GM21786 (cell line): ENCODE measurements at regions not wholly inside any gene's neighbourhood (a gene's known extent, or its start where the extent isn't known, plus 50 kb on each side); places are given as distances from the start of the nearest gene placed in this dataset.

Experiments used
- ATAC-seq: cut with Tn5 transposase; IDR thresholded peaks from one replicate; pipeline ENCODE4 v1.9.1; 2021; ENCODE audit not compliant: unreplicated experiment

GRCh38 chr2:236489895-236490404 is 79.7 kb upstream of the ACKR3 start:
- no peak for ATAC-seq

- ATAC-seq, result no peak
These were observed 73.3 kb upstream of the ACKR3 start for GRCh38 chr2:236496340-236496739.

DNA sequence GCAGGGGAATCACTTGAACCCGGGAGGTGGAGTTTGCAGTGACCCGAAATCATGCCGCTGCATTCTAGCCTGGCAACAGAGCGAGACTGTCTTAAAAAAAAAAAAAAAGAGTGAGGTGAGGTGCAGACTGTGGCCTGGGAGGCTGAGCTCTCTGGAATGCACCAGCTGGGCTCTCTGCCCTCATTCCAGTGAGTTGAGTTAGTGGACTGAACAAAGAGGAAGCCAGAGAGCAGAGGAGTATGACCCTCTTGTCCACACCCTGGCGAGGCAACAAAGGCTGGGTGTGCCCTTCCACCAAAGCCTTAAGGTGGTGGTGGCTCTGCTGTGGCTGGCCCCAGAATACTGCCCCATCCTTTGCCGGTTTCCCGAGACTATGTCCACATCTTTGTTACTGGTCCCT is 71.3 kb upstream of the ACKR3 start:
- no peak for ATAC-seq

DNA sequence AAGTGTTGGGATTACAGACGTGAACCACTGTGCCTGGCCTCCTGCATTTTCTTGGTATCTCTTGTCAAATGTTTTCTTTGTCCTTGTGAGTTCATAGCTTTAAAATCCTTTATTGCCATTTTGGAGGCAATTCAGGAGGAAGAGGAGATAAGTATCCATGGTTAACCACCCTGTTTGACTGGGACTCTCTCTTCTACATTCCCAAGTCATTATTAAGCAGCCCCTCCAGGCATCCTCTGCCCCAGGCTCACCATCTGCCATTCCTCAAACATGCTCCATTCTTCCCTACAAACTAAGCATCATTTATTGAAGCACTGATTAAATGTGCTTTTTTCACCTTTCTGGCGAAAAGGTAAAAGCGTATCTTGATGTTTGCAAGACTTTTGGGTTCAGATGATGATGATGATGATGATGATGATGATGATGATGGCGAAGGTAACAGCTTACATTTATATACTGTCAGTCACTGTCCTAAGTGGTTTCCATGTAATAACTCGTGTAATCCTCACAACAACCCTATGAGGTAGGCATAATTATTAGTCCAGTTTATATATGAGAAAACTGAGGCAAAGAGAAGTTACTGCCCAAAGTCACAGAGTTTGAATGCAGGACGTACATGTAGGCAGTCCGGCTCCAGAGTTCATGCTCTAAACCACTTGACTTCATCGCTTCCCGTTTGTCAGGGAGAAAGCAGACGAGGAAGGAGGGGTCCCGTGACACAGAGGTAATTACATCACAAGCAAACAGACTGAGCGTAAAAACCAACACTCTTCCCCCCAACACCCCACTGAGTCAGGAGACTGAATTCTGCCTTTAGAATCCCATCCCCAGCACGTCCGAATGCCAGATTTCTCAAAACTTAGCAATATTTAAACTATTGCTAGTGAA is 69.7 kb upstream of the ACKR3 start:
- no peak for ATAC-seq

GRCh38 chr2:236501026-236501425 is 68.6 kb upstream of the ACKR3 start:
- ATAC-seq, result no peak

DNA sequence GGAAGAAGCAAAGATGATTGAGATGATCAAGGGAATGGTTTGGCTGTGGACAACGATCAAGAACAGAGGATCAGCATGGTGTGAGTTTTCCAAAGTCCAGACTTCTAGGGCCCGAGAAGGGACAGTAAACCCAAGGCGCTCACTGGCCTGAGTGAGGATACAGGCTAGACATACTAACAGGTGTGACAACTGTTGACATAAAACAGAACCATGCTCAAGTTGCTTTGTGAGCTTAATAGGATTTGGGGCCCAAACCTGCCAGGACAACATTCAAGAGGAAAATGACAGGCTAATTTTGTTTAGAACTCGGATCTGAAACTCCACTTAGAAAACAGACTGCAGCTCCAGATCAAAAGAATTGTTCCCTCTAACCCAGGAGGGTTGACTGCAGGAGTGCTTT is 68.1 kb upstream of the ACKR3 start:
- no peak for ATAC-seq

- ATAC-seq, result no peak
These were observed 66.5 kb upstream of the ACKR3 start for GRCh38 chr2:236503100-236503499.

DNA sequence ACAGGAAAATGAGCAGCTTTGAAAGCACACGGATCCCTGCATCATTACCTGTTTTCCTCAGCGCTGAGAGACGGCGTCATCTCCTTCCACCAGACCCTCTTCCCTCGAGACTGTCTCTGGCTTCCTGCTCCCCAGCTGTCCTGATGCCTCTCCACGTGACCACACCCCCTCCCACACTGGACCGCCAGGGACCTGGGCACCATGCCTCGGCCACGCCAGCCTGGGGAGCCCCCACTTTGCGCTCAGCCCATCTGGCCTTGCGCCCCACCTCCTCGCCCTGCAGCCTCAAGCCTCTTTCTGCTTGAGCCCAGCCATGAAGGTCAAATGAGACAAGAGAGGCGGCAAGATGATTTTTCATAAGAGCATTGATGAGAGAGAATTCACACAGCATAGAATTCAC is 66.0 kb upstream of the ACKR3 start:
- no peak for ATAC-seq

DNA sequence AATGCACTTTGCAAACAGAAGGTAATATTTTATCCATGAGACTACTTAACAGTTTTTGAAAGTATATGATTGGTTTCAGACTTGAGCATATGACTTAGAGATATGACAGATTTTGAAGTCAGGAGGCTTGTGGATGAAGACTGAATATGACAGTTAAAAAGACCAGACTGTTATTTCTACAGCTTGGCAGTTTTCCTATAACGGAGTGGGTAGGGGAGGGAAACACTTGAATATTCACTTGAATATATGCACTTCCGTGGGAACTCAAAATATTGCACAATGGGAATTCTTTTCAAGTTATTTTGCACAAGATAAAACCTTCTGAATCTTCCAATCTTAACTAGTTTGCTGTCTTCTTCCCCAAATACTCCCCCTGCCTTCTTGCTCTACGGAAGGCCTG is 64.6 kb upstream of the ACKR3 start:
- no peak for ATAC-seq

DNA sequence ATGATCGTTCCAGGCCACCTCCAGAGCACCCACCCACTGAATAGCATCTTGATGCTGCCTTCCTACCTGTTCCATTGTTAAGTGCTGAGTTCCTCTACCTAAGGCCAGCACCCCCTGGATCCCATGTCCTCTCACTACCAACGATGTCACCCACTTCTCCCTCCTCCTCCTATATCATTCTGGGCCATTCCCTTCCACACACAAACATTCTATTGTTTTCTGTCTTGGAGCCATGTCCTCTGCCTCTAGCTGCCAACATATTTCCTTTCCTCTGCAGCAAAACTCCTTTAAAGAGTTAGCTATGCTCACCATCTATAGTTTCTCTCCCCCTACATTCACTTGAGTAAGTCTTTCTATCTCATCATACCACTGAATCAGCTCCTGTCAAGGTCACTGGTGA is 64.0 kb upstream of the ACKR3 start:
- ATAC-seq, result no peak

- no peak for ATAC-seq
These were observed 62.1 kb upstream of the ACKR3 start for GRCh38 chr2:236507393-236508085.

DNA sequence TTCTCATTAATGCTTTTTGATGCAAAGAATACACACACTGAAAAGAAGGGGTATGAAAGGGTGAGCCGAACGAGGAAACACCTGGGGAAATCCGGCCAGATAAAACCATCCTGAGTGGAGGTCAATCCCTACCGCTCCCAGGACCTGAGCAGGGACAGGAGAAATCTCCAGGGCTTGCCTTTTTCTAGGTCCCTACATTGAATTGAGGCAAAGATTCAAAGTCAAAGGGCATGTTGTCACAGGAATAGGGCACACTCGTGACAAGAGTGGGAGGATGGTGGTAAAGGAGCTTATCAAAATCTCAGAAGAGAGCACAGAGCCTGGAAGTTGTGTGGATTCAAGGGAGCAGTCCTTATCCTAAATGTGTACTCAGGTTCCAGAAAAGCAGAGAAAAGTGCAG is 61.2 kb upstream of the ACKR3 start:
- ATAC-seq, result no peak

- ATAC-seq, result no peak
These were observed 59.6 kb upstream of the ACKR3 start for GRCh38 chr2:236510034-236510433.

GRCh38 chr2:236511266-236511665 is 58.4 kb upstream of the ACKR3 start:
- ATAC-seq, result no peak

GRCh38 chr2:236512267-236512666 is 57.4 kb upstream of the ACKR3 start:
- ATAC-seq, result no peak

DNA sequence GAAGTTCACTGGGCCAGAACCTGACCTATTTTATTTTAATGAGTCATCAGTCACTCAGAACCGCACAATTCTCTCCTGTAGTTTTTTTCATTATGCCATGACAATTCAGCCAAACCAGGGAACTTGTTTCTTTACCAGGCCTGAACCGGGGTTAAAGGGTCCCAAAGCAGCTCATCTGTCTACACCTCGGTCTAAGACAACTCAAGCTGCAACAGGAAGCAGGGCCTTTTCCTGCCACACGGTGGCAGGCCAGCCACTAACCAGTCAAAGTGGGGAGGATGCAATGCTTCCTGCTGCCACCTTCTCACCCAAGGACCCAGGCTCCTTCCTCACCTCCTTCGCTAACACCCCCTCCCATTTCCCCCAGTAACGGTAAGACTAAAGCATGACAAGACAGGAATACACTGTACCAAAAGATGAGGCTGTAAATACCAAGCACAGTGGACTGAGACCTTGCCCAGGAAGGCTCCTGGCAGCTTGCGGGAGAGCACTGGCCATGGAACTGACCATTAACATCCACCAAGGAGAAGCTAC is 56.7 kb upstream of the ACKR3 start:
- ATAC-seq, result peak; percentile 86

DNA sequence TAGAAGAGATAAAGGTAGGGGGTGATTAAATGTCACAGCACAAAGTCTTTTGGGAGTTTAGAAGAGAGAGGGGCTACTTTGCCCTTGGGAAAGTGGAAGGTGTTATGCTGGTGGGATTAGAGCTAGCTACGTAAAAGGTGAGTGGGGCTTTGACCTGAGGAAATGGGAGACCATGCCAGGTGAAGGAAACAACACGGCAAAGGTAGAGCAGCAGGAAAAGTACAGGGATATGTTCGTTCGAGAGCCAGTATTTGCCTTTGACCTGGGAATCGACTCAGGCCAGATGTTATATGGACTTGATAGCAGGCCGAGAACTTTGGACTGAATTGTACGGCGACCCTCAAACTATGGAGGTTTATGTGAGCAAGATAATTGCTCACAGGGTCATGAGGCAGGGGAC is 55.7 kb upstream of the ACKR3 start:
- ATAC-seq, result no peak

GRCh38 chr2:236516708-236517107 is 52.9 kb upstream of the ACKR3 start:
- ATAC-seq, result no peak

GRCh38 chr2:236517251-236518031 is 52.2 kb upstream of the ACKR3 start:
- no peak for ATAC-seq
